Caki2 (cell line): ENCODE measurements at regions not wholly inside any gene's neighbourhood (a gene's known extent, or its start where the extent isn't known, plus 50 kb on each side); places are given as distances from the start of the nearest gene placed in this dataset.

Experiments used
- DNase-seq: peaks from one replicate; pipeline ENCODE4 v3.0.0-alpha.2; 2015; ENCODE audit warnings: low read depth
- in situ Hi-C: cut with HindIII; loops from 2 replicates; pipeline ENCODE4 v1.10.0; 2016; ENCODE audit warnings: low sequenced_read_pairs, low pct_unique_long_range_greater_than_20kb, mixed read lengths

DNA sequence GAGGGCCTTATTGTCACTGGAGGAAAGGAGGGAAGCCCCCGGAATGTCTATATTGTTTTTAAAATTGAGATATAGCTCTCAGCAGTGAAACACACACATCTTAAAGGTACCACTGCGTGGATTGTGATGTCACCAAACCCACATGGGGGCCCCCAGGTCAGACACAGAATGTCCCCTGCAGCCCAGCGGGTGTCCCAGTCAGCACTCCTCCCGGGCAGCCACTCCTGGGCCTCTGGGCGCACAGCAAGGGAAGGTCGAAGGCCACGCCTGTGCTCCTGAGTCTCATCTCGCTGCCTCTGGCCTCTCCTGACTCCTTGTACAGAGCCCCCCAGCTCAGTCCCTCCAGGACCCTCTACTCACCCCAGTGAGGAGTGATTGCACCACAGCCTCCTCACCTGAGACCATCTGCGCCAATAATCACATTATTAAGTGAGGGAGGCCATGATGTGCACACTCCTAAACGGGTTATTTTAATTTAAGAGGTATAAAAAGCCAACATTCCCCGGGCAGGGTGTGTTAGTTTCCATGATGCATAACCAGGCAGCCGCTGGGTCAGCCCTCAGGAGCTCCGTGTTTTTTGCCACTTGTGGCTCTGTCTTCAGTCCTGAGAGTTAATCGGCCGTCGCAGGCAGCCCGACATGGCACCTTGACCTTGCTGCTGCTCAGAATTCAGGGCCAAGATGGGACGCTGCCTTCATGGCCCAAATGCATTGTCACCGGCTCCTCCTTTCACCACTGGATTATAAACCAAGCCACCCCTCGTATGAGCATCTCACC is 1089.3 kb downstream of the BRD1 start:
- no peak for DNase-seq
- in situ Hi-C loops: no loop called here

DNA sequence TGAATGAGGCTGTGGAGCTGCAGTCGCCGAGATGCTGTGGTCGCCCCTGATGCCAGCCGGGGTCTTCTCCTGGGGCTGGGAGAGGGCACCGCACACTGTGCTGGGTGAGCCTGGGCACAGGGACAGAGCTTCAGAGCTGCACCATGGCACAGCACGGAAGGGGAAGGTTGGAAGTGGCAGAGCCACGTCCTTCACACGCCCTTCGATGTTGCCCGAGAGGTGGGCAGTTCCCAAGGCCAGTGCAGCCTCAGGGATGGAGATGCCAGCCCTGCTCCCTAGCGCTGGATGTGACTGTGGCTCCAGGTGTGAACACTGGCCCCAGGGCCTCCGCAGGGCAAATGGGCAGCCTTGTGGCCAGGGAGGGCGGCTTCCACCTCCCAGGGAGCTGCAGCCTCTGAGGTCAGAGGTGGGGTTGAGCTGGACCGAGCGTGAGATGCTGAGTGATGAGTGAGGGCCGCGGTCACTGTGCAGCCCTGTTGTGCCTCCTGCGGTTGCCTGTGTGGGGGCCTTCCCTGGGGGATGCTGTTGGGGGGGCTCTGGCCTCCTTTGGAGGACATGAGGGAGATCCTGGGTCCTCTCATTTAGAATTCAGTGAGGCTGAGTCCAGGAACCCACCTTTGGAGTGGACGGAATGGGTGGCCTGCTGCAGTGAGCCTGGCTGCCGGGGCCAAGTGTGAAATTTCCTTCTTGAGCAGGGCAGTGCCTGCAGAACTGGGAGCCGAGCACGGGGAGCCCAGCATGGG is 1090.0 kb downstream of the BRD1 start:
- in situ Hi-C loops: no loop called here
- DNase-seq: no peak

DNA sequence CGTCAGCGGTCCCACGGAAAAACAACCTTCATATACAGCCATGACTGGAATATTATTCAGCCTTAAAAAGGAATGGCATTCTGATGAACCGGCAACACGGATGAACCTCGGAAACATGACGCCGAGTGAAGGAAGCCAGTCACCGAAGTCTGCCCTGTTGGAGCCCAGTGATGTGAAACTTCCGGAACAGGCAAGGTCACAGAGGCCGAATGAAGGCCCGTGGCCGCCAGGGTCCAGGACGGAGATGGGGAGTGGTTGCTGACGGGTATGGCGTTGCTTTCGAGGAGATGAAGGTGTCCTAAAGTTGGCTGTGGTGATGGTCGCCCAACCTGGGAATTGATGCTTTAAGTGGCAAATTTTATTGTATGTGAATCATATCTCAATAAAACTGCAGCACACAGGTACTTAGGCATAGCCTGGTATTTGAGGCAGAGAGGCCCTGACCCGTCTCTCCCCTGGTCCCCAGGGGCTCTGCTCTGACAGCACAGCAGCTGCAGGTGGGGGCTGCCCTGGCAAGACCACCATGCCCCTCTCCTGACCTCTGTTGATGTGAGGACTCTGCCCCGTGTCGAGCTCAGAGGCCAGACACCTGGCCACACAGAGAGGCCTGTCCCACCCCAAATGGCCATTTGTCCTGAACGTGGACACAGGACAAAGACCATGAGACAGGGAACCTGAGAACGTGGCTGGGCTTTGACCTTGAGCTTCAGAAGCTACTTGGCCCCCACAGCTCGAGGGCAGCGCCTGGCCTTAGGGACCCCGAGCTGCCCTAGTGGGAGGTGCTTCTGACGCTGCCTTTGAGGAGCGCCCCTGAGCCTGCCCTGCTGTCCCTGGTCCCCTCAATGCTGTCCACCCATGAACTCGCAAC is 1090.8 kb downstream of the BRD1 start:
- in situ Hi-C loops: no loop called here
- no peak for DNase-seq

DNA sequence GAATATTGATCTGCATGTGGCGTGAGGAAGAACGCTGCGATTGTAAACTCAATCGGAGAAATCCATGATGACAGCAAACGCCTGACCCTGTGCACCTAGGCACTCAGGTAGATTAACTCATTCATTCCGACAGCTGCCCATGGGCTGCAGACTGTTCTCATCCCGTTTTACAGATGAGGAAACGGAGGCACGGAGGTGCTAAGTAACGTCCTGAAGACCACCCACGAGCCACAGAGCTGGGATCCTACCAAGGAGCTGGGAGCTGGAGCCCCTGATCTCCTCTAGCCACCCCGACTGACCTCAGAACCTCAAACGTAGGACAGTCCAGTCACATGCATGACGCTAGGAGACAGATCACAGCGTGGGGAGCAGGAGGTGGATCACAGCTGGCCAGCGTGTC is 1092.7 kb downstream of the BRD1 start:
- in situ Hi-C loops: no loop called here
- DNase-seq: no peak

DNA sequence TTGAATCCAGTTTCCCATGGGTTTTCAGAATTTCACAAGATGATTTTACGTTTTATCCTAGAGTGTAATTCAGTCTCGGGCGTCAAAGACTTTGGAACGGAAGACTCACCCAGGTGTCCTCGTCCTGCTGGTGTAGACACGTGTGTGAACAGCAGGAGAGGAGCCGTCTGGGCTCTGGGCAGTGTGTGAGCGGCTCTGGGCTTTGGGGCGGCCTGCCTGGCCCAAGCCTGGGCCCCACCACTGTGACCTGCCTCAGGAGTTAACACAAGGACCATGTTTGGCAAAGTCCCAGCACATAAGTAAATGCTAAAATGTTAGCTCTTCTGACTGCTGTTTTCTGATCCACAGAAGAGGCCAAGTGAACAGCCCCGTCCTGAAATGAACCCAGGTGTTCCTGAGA is 1093.3 kb downstream of the BRD1 start:
- in situ Hi-C loops: no loop called here
- no peak for DNase-seq

DNA sequence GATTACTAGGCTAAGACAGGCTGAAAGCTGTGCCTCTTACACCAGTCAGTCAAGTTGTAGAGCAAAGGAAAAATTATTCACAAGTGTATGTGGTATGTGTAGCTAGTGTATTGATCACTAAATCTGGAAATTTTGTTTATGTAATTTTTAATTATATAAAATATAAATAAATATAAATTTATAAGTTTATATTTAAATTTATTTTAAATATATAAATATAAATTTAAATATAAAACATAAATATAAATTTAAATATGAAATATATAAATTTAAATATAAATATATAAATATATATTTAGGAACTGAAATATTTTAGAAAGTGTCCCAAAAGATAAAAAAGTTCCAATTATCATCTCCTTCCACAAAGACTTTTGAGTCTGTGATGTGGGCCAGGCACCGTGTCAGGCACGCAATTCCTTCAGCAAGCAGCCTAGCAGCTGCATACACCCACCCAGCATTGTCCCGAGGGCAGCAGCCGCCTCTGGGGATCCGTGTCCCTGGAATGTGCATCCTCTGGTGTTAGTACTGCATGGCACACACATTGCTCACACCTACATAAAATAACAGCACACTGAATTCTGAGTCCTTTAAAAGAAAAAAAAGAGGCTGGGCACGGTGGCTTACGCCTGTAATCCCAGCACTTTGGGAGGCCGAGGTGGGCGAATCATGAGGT is 1098.0 kb downstream of the BRD1 start:
- no peak for DNase-seq
- in situ Hi-C loops: no loop called here

DNA sequence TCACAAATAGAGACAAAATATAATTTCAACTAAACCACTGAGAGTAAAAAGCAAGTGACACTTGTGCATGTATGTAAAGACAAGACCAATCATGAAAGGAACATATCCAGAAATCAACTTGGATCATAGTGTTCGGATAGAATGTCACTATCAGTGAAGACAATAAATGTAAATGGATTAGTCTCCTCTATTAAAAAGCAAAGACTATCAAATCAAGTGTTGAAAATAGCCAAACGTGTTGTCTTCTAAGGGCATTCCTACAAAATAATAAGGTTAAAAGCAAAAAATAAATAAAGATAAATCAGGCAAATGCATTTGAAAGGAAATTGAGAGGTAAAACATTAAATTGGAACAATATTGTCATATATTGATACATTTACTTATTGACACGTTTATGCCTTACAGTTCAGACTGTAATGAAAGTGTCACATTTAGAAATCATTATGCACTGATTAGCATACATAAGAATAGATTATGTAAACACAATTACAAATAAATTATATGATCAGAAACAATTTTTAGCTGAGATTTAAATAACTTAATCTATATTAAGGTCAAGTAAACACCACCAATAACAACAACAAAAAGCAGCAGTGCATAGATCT is 1100.1 kb downstream of the BRD1 start:
- DNase-seq: no peak
- in situ Hi-C loops: no loop called here

DNA sequence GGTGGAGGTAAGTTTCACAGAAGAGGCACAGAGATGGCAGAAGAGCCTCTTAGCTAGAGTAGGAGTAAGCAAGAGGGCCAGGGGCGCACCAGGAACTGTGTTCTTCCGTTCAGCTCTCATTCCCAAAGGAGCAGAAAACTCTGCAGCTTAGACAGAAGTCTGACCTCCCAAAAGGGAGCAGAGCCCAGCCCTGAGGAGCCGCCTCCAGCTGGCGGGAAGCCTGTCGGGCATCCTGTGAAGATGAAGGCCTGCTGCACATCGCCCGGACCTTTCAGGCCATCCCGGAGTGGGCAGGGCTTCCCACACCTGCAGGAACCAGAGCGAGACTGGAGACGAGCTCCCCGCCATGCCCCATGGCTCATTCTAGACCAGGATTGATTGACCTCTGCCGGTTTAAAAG is 1102.8 kb downstream of the BRD1 start:
- DNase-seq: no peak
- in situ Hi-C loops: no loop called here

DNA sequence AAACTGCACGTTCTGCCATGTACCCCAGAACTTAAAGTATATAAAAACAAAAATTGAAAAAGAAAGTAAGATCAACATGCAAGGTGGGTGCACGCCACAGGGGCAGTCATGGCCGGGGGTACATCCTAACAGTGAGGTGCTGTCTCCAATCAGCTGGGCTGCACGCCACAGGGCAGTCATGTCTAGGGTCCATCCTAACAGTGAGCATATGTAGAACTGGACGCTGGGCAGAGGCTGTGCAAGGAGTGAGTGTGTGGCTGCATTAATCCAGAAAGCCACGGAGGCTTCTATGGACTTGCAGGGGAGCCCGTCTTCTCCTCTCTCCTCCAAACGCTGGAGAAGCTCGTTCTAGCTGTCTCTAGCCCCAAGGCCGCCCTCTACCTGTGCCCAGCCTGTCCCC is 1105.0 kb downstream of the BRD1 start:
- in situ Hi-C loops: no loop called here
- no peak for DNase-seq

DNA sequence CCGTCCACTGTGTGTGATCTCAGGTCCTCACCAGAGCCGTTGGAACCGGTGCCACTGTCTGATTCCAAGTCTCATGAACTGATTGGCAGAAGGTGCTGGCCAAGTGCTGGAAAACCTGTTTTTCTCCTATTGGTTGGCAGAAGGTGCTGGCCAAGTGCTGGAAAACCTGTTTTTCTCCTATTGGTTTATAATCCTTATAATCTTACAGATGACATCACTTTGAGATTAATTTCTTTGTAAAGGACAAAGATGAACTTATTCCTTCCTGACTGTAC is 1106.3 kb downstream of the BRD1 start:
- DNase-seq: no peak
- in situ Hi-C loops: no loop called here

DNA sequence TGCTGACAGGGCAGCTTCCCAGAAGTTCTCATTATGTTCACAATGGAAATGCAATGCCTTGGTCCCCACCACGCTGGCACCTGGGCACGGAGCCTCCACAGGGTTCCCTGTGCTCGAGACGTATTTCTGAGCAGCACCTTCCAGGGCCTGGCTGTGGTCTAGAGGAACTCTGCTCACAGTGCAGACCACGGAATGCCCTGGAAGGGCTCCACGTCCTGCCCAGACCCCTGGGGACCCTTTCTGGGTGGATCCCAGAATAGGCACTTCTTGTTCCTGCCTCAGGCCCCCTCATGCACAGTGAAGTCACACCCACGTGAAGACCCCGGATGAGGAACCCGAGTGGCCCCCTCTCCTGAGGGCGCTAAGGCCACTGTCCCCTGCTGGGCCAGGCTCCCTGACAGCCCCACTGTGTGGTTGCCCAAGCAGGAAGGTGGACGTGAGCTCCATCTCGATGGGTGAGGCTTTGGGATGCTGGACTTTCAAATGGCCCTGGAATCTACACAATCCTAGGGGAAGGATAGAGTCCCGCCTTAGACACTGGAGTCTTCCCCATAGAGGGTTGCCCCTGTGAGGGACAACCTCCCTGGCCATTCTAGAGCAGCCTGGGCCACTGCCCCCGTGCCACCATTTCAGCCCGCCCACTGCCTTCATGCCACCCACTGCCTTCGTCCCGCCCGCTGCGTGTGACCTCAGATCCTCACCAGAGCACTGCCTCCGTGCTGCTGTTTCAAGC is 1106.8 kb downstream of the BRD1 start:
- no peak for DNase-seq
- in situ Hi-C loops: no loop called here

DNA sequence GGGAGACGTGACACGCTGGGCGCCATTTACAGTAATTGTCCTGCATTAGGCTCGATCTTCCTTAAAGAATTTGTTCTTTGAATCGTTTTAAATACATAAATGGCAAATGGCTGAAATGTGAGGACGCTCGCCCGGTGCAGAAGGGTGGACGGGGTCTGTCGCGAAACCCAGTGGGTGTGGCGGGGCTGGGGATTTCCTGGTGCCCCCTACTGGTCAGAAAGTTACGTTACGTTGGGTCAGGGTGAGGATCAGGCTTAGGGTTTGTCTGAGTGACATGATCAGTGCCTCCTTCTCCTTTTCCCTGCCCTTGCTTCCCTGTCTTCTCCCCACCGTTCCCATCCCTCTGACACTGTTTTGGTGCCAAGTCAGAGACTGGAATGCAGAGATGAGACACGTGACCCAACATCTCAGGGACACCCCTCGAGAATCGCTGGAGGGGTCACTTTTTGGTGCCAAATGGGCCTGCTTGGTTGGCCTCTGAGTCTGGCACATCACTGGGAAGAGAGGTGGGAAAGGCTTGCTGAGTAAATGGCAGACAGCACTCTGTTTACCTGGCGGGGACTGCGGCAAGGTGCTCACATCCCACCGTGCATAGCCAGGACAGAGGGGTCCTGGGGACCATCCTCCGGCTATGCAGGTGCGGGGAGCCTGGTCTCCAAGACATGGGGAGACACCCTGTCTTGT is 1107.6 kb downstream of the BRD1 start:
- in situ Hi-C loops: no loop called here
- no peak for DNase-seq

DNA sequence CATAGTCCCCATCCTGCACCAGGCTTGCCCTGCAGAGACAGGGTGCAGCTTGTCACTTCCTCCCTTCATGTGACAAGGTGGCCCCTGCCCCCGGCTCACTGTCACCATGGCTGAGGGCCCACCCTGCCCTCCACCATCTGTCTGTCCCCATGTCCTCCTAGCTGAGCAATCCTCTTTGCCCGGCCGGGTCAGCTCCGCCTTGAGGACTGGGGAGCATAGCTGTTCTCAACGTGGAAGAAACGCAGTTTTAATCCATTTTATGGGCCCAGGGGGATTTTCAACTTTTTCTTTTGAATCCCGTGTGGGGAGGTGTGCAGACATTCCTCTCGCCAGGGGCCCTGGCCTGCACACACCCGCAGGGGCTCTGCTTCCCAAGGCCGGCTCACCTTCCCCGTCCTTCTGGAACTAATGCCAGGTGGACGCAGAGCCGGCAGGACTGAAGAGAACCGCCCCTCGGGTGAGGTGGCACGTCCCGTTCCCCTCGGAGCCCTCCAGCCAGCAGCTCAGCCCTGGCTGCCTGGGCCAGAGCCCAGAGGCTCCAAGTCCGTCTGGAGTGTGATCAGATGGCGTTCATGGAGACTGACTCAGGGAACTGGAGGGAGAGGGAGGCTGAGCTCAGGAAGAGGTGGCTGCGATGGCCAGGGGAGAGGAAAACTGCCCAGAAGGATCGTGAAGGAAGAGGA is 1108.7 kb downstream of the BRD1 start:
- in situ Hi-C loops: no loop called here
- no peak for DNase-seq

DNA sequence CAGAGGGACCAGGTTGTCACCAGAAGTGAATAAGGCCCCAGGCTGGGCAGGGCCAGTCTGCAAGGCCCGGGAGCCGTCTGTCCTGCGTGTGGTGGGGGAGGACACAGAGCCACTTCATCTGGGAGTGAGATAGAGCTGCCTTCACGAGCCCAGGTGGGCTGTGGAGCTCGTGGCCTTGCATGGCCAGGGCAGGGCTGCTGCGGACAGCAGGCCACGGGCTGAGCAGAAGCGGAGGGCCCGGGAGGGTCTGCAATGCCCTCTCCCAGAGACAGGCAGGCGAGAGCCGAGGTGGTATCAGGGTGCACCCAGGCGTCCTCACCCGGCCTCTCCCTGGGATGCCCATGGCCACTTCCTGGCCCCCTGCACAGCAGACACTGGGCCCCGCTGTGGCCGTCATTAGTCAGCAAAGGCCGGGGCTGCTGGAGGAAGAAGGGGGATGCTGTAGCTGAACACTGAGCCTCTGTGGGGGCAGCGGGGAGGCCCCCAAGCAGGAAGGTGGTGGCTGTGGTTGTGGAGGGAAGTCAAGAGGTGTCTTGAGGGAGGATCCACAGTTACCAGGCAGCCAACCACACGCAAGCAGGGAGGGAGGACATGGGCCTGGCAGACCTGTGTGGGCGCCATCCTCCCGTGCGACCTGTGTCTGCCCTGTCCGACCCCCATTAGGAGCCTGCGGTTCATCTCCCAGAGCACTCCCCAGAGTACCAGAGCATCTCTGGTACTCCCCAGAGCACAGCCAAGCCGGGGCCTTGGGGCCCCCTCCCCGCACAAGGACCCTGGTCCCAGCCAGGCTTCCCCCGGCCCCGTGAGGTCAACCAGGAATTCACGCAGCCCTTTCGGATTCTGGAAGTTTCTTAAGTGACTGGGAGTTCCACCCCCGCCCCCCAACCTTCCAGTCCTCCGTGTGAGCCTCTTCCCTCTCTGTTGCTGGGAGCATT is 1109.5 kb downstream of the BRD1 start:
- DNase-seq: no peak
- in situ Hi-C loops: no loop called here

DNA sequence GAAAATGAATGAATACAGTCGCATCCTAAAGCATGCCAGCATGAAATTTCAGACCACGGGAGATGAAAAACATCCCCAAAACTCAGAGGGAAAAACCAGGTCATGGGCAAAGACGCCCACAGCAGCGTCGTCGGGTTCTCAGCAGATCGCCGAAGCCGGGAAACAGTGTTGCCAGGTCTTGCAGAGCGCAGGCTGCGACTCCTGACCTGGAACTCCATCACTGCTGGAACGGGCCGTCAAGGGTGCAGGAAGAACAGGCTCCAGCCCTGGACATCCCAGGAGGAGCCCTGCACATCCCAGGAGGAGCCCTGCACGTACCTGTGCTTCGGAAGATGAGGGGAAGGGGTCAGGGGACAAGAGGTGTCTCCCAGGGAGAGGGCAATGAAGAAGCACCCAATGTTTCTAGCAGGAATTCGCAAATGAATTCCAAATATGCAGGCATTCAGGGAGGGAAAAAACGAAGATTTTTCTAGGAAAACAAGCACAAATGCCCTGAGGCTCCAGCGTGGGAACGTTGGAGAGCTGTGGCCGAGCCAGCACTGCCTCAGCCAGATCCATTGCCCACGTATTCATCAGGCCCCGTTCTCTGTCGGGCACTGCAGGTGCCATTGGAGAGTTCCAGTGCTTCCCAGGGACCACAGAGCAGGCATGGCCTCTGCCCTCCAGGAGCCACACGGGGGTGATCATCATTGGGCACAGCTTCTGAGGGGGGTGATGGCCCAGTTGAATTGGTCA is 1110.4 kb downstream of the BRD1 start:
- no peak for DNase-seq
- in situ Hi-C loops: no loop called here
